Left ventricle myocardium inferior (tissue), 1 donor: ENCODE measurements at regions not wholly inside any gene's neighbourhood (a gene's known extent, or its start where the extent isn't known, plus 50 kb on each side); places are given as distances from the start of the nearest gene placed in this dataset.

Experiments
- DNase-seq: peaks from one replicate; pipeline ENCODE4 v3.0.0-alpha.2; 2020
- H3K27ac ChIP-seq: fragments of 200-600 bp; replicated peaks from 2 replicates; pipeline ENCODE4 v1.8.0; 2021
- H3K27me3 ChIP-seq: fragments of 200-600 bp; 2 replicates; pipeline ENCODE4 v1.8.0; 2021; ENCODE audit warnings: low read depth
- H3K36me3 ChIP-seq: fragments of 200-600 bp; 2 replicates; pipeline ENCODE4 v1.8.0; 2021
- H3K4me1 ChIP-seq: fragments of 200-600 bp; 2 replicates; pipeline ENCODE4 v1.8.0; 2021
- H3K4me3 ChIP-seq: fragments of 200-600 bp; 2 replicates; pipeline ENCODE4 v1.8.0; 2021; ENCODE audit warnings: mild to moderate bottlenecking, moderate library complexity
- H3K9me3 ChIP-seq: fragments of 200-600 bp; replicated peaks from 2 replicates; pipeline ENCODE4 v1.8.0; 2021
- intact Hi-C: fragments of 100-400 bp; cut with micrococcal nuclease; formaldehyde crosslinking; loops from one replicate; pipeline ENCODE4 v1.11.0; 2022
- TF ChIP-seq, protein P1 (sequence below): fragments of 200-600 bp; IDR thresholded peaks from 2 replicates; pipeline ENCODE4 v1.8.0; 2021; ENCODE audit warnings: antibody characterized with exemption, mild to moderate bottlenecking, borderline replicate concordance
- donor health status: DM: no; HTN: yes; CAD: no; lungs with severe emphysema.

DNA sequence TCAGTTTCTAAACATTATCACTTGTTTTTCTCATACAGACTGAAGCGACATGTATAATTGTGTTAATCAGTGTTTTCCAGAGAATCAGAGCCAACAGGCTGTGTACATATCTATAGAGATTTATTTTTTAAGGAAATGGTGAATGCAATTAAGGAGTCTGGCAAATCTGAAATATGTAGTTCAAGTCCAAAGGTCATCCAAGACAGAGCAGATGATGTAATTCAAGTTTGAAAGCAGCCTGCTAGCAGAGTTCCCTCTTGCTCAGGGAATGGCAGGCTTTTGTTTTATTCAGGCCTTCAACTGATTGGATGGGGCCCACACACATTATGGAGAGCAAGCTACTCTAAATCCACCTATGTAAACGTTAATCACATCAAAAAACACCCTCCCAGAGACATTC lies 282.6 kb downstream of the CBLN2 start:
- intact Hi-C loops, result no loop called here

DNA sequence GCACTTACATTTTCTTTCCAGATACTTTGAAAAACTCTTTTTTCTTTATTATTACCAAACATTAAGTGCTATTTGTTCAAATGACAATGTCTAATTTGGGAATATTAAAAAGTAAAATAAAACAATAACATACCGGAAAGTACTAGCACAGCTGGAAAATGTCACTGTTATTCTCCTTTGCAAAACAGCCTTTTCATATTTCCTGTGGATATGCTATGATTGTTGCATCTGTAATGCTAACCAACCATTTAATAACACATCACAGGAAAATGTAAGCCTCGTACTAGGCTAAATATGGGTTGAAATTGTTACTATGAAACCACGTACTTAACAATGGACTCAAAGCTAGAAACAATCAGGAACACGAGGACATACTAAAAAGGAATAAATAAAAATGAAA lies 298.1 kb downstream of the CBLN2 start:
- DNase-seq, result no peak
- Histone ChIP-seq H3K27me3 (no peaks in the 10 kb centered on the region), H3K36me3 (no peaks in the 10 kb centered on the region), H3K27ac (no peak overlapping the region), H3K4me1 (no peaks in the 10 kb centered on the region), H3K9me3 (no peaks in the 10 kb centered on the region), H3K4me3 (no peak overlapping the region)
- intact Hi-C loops, result no loop called here
- TF ChIP-seq, protein P1, sequence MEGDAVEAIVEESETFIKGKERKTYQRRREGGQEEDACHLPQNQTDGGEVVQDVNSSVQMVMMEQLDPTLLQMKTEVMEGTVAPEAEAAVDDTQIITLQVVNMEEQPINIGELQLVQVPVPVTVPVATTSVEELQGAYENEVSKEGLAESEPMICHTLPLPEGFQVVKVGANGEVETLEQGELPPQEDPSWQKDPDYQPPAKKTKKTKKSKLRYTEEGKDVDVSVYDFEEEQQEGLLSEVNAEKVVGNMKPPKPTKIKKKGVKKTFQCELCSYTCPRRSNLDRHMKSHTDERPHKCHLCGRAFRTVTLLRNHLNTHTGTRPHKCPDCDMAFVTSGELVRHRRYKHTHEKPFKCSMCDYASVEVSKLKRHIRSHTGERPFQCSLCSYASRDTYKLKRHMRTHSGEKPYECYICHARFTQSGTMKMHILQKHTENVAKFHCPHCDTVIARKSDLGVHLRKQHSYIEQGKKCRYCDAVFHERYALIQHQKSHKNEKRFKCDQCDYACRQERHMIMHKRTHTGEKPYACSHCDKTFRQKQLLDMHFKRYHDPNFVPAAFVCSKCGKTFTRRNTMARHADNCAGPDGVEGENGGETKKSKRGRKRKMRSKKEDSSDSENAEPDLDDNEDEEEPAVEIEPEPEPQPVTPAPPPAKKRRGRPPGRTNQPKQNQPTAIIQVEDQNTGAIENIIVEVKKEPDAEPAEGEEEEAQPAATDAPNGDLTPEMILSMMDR, result no peak

More for the DNA sequence above, 282.6 kb downstream of the CBLN2 start:
- Histone ChIP-seq H3K27me3 (no peaks in the 10 kb centered on the region), H3K27ac (no peak overlapping the region), H3K4me1 (no peaks in the 10 kb centered on the region), H3K9me3 (no peaks in the 10 kb centered on the region), H3K36me3 (no peaks in the 10 kb centered on the region), H3K4me3 (no peak overlapping the region)
- no peak for DNase-seq
- TF ChIP-seq, protein P1, result no peak

DNA sequence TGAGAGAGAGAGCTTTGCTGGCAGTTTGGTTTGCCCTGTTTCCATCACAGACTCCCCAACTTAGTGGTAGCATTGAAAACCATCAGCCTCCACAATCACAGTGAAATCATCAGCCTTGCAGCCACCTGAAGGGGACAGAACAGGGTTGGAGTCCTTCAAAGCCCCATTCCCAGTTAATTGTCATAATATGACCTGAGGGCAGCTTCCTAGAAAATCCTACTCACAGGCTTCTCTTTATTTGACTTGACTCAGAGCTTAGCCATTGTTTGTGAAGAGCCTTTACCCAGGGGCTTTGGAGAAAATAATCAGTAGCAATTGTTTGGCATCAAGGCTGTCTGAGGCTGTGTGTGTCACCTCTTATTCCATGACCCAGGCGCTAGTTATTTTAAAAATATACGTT lies 308.7 kb downstream of the CBLN2 start:
- intact Hi-C loops, result no loop called here

DNA sequence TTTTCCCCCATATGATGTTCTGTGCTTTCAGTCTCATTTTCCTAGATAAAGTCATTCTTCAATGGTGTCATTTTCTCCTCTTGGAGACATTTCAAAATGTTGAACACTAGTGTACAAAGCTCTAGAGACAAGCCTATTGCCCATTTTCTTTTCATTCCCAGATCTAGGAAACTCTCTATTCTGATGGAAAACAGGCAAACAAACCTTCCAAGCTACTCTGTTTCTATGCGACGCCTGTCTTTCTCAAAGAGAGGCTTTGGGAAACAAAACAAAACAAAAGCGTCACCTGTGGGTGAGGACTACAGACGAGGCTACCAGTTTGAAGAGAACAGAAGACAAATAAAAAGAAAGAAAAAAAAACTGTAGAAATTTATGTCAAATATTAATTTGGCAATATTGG lies 311.0 kb downstream of the CBLN2 start:
- Histone ChIP-seq H3K27ac (no peak overlapping the region), H3K4me3 (no peak overlapping the region), H3K27me3 (no peaks in the 10 kb centered on the region), H3K4me1 (no peaks in the 10 kb centered on the region), H3K9me3 (peaks cover 6% of the 10 kb centered on the region), H3K36me3 (no peaks in the 10 kb centered on the region)
- DNase-seq, result no peak
- TF ChIP-seq, protein P1, result no peak
- intact Hi-C loops, result no loop called here

More for the DNA sequence above, 308.7 kb downstream of the CBLN2 start:
- Histone ChIP-seq H3K9me3 (peaks cover 6% of the 10 kb centered on the region), H3K4me3 (no peak overlapping the region), H3K36me3 (no peaks in the 10 kb centered on the region), H3K27ac (no peak overlapping the region), H3K4me1 (no peaks in the 10 kb centered on the region), H3K27me3 (no peaks in the 10 kb centered on the region)
- TF ChIP-seq, protein P1, result no peak
- no peak for DNase-seq

DNA sequence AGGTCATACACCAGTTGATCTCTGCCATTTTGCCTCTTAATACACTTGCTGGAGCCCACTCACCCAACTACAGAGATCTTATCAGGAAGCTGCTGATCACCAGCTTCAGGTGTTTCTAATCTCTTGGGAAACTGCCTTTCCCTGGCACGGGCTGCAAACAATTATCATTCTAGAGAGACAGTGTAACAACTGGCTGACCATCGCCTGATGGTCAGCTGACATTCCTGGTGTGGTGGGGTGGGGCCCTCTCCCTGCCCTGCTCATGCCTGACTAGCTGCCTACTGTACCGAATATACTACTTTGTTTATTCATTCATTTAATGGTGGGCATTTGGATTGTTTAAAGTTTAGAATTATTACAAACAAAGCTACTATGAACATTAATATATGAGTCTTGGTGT lies 311.5 kb downstream of the CBLN2 start:
- Histone ChIP-seq H3K27me3 (no peaks in the 10 kb centered on the region), H3K4me3 (no peak overlapping the region), H3K4me1 (no peaks in the 10 kb centered on the region), H3K36me3 (no peaks in the 10 kb centered on the region), H3K27ac (no peak overlapping the region), H3K9me3 (peaks cover 6% of the 10 kb centered on the region)
- DNase-seq, result no peak
- TF ChIP-seq, protein P1, result no peak
- intact Hi-C loops, result no loop called here

DNA sequence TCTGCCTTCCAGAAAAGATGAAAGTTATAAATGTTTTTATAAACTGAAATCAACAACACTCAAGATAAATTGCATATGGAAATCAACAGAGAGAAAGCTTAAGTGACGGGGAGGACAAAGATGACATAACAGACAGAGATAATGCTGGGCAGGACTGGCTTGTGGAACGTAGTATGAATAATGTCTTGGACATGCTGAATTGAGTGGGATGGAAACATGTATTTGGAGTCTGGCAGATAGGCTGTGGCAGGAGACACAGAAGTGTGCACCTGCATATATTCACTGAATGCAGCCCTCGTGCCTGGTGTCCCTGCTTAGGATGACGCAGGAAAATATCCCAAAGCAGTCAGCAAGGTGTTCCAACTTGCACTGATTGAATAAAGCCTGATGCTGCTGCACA lies 318.2 kb downstream of the CBLN2 start:
- Histone ChIP-seq H3K4me3 (no peak overlapping the region), H3K4me1 (no peaks in the 10 kb centered on the region), H3K27ac (no peak overlapping the region), H3K36me3 (no peaks in the 10 kb centered on the region), H3K9me3 (no peaks in the 10 kb centered on the region), H3K27me3 (no peaks in the 10 kb centered on the region)
- DNase-seq, result no peak
- TF ChIP-seq, protein P1, result no peak
- intact Hi-C loops, result no loop called here
